ENCODE measurements at regions not wholly inside any gene's neighbourhood (a gene's known extent, or its start where the extent isn't known, plus 50 kb on each side); places are given as distances from the start of the nearest gene placed in this dataset.

- TF ChIP-seq CTCF (conservative IDR thresholded peaks at IDR 0.05; ENCODE audit: low read depth, low read length), result no peak
- no peak for TF ChIP-seq EZH2phosphoT487 (IDR thresholded peaks at IDR 0.05; ENCODE audit: borderline replicate concordance, low read length)
Measured at GRCh38 chr16:86082418-86083030, 183.6 kb downstream of the IRF8 start.

All from PC-3 (cell line).